ENCODE measurements at regions not wholly inside any gene's neighbourhood (a gene's known extent, or its start where the extent isn't known, plus 50 kb on each side); places are given as distances from the start of the nearest gene placed in this dataset.
A peak's percentile ranks its signal among the peaks of the same experiment; 100 is the strongest.
"Not testable (repeated sequence)": the region's sequence is repeated elsewhere in the genome, so short reads cannot be mapped to it uniquely, and the experiment has no call there.

DNA sequence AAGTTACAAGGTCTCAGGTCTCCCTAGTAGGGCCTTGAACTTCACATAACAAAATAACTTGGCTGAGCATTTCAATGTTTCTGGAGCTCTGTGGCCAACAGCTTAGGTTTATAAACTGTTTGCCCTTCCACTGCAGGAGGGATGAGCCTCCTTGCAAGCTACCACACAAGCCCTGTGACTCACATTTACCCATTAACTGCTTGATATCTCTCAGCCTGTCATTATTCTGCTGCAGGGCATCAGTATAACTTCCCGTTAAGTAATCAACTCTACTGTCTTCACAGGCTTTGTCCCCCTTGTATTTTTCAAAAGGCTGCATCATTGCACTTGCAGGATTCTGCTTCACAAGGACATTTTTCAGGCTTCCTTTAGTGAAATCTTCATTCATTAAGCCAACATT is 151.7 kb upstream of the CXCL13 start:
- TF ChIP-seq POLR2A (IDR thresholded peaks at IDR 0.05; ENCODE audit: low read depth, low read length) (no peak), TAF1 (IDR thresholded peaks at IDR 0.05; ENCODE audit: borderline replicate concordance, low read depth, low read length) (no peak), POLR2AphosphoS5 (IDR thresholded peaks at IDR 0.05; ENCODE audit: low read depth, low read length) (no peak)
- DNase-seq (ENCODE audit: insufficient read length), result no peak
- FAIRE-seq, result no peak

DNA sequence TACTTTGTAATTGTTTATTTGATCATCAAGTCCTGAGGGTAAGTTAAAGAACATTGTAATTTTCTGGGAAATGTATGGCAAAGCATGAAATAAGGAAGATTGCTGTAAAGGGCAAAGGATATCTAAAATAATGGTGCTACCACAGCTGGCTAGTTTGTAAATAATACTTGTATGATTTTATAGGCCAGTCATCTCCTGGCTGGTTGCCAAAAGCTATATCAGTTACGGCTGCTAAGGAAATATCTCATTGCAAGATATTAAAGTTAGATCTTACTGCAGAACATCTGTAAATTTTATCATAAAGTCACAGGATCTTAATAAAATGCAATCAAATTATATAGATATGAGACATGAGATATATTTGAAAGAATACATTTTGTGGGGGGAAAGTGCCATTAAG is 150.8 kb upstream of the CXCL13 start:
- TF ChIP-seq POLR2AphosphoS5 (IDR thresholded peaks at IDR 0.05; ENCODE audit: low read depth, low read length), result no peak
- no peak for TF ChIP-seq POLR2A (IDR thresholded peaks at IDR 0.05; ENCODE audit: low read depth, low read length)
- no peak for TF ChIP-seq TAF1 (IDR thresholded peaks at IDR 0.05; ENCODE audit: borderline replicate concordance, low read depth, low read length)
- DNase-seq (ENCODE audit: insufficient read length), result no peak
- no peak for FAIRE-seq

DNA sequence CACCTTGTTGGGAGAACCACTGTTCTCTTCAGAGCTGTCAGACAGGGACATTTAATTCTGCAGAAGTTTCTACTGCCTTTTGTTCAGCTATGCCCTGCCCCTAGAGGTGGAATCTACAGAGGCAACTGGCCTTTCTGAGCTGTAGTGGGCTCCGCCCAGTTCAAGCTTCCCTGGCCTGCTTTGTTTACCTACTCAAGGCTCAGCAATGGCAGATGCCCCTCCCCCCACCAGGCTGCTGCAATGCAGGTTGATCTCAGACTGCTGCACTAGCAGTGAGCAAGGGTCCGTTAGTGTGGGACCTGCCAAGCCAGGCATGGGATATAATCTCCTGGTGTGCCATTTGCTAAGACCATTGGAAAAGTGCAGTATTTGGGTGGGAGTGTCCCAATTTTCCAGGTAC is 141.5 kb upstream of the CXCL13 start:
- DNase-seq (ENCODE audit: insufficient read length); FAIRE-seq: not testable (repeated sequence)

DNA sequence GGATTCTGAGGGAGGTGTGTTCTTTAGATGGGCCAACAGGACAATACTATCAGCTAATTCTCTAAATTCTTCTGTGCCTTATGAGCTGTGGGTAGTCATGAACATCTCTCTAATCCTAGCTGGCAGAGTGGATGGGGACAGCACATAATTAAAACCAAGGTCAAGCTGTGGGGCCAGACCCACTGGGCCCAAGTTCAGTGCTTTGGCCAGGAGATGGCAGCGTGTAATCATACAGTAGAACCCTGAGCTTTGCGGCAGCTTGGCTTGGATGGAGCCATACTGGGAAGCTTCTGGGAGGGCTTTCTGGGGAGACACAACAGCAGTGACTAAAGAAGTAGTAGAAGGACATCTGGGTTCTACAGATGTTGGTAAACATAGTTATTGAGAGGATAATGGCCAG is 140.3 kb upstream of the CXCL13 start:
- no peak for FAIRE-seq
- no peak for DNase-seq (ENCODE audit: insufficient read length)
- TF ChIP-seq POLR2AphosphoS5 (IDR thresholded peaks at IDR 0.05; ENCODE audit: low read depth, low read length) (no peak), POLR2A (IDR thresholded peaks at IDR 0.05; ENCODE audit: low read depth, low read length) (no peak), TAF1 (IDR thresholded peaks at IDR 0.05; ENCODE audit: borderline replicate concordance, low read depth, low read length) (no peak)

DNA sequence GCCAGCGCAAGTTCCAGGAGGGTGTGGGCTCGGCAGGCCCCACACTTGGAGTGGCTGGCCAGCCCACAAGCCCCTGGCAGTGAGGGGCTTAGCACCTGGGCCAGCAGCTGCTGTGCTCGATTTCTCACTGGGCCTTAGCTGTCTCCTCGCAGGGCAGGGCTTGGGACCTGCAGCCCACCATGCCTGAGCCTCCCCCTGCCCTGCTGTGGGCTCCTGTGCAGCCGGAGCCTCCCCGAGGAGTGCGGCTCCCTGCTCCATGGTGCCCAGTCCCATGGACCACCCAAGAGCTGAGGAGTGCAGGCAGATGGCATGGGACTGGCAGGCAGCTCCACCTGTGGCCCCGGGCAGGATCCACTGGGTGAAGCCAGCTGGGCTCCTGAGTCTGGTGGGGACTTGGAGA is 139.2 kb upstream of the CXCL13 start:
- FAIRE-seq, result no peak
- DNase-seq (ENCODE audit: insufficient read length), result no peak
- TF ChIP-seq POLR2AphosphoS5 (IDR thresholded peaks at IDR 0.05; ENCODE audit: low read depth, low read length) (no peak), POLR2A (IDR thresholded peaks at IDR 0.05; ENCODE audit: low read depth, low read length) (no peak), TAF1 (IDR thresholded peaks at IDR 0.05; ENCODE audit: borderline replicate concordance, low read depth, low read length) (no peak)

DNA sequence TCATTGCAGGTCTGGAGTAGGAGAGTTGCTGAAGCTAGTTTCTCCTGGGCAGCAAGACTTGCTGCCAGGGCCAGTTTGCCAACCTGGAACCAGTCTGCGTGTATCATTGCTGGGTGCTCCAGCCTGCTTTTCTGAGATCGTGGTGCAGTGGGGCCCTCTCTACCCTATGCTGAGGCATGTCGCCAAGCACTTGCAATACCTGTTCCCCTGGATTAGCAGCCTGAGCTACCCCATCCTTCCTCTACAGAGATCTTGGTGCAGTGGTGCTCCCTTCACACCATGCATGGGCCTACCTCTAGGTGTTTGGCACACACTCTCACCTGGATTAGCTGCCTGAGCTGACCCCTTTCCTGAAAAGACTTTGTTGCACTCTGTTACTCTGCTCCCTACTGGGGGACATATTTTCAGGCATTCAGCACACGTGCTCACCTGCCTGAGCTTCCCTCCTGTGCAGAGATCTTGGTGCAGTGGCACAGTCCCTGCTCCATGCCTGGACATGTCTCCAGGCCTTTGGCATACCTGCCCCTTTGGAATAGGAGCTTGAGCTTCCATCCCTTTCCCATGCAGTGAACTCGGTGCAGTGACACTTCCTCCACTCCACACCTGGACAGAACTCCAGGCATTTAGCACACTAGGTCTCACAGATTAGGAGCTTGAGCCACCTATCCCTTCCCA is 133.7 kb upstream of the CXCL13 start:
- FAIRE-seq (no peak), DNase-seq (ENCODE audit: insufficient read length) (no peak)
- TF ChIP-seq POLR2A (IDR thresholded peaks at IDR 0.05; ENCODE audit: low read depth, low read length), result no peak
- no peak for TF ChIP-seq POLR2AphosphoS5 (IDR thresholded peaks at IDR 0.05; ENCODE audit: low read depth, low read length)
- TF ChIP-seq TAF1 (IDR thresholded peaks at IDR 0.05; ENCODE audit: borderline replicate concordance, low read depth, low read length), result no peak

DNA sequence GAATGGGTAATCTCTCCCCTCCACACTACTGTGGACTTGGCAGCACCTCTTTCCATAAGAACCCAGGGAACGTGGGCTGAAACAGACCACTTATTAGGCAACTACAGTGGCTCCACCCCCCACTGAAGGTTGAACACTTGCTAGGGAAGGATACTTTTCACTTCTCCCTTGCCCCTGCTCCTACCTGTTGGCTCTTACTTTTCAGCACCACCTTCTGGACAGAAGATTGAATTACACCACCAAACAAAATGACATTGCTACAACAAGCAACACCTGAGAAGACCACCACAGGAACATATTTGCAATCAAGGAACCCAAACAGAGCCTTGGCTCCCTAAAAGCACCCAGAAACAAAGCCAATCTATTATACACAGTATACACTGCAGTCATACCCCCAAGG is 132.1 kb upstream of the CXCL13 start:
- TF ChIP-seq POLR2AphosphoS5 (IDR thresholded peaks at IDR 0.05; ENCODE audit: low read depth, low read length), result no peak
- TF ChIP-seq POLR2A (IDR thresholded peaks at IDR 0.05; ENCODE audit: low read depth, low read length), result no peak
- TF ChIP-seq TAF1 (IDR thresholded peaks at IDR 0.05; ENCODE audit: borderline replicate concordance, low read depth, low read length), result no peak
- DNase-seq (ENCODE audit: insufficient read length) (no peak), FAIRE-seq (no peak)

DNA sequence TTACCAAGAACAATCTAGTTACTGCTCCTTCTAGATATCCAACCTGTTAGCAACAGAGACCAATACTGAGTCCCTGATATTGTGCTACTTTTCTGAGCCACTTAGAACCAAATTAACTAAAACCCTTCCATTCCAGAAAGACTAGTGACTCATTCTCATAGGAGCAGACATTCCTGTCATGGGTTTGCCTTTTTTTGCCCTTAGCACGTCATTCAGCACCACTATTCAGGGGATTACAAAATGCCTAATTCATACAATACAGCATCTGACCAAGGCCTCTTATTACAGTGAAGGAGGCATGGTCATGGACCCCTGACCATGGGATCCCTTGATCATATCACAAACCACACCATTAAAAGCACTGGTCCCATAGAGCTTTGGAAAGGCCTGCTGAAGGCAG is 123.8 kb upstream of the CXCL13 start:
- no peak for FAIRE-seq

DNA sequence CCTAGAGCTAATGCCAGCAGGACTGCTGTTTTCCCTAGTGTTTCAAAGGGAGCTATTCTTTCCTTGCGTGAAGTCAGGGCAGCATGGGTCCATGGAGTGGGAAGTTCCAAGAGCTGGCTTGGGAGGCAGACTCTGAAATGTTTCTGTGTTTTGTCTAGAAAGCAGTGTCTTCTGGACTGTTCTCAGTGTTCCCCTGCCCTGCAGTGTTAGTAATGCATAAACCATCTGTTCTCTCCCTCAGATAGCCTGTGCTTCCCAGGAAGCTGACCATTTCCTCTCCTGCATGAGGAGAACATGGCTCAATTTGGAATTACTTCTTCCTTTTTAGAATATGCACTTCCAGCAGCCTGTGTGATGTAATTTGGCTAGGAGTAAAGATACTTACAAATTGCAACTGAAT is 116.7 kb upstream of the CXCL13 start:
- FAIRE-seq, result no peak
- TF ChIP-seq POLR2AphosphoS5 (IDR thresholded peaks at IDR 0.05; ENCODE audit: low read depth, low read length) (no peak), POLR2A (IDR thresholded peaks at IDR 0.05; ENCODE audit: low read depth, low read length) (no peak), TAF1 (IDR thresholded peaks at IDR 0.05; ENCODE audit: borderline replicate concordance, low read depth, low read length) (no peak)
- no peak for DNase-seq (ENCODE audit: insufficient read length)

More for the DNA sequence above, 123.8 kb upstream of the CXCL13 start:
- TF ChIP-seq POLR2A (IDR thresholded peaks at IDR 0.05; ENCODE audit: low read depth, low read length) (no peak), TAF1 (IDR thresholded peaks at IDR 0.05; ENCODE audit: borderline replicate concordance, low read depth, low read length) (no peak), POLR2AphosphoS5 (IDR thresholded peaks at IDR 0.05; ENCODE audit: low read depth, low read length) (no peak)
- no peak for DNase-seq (ENCODE audit: insufficient read length)

DNA sequence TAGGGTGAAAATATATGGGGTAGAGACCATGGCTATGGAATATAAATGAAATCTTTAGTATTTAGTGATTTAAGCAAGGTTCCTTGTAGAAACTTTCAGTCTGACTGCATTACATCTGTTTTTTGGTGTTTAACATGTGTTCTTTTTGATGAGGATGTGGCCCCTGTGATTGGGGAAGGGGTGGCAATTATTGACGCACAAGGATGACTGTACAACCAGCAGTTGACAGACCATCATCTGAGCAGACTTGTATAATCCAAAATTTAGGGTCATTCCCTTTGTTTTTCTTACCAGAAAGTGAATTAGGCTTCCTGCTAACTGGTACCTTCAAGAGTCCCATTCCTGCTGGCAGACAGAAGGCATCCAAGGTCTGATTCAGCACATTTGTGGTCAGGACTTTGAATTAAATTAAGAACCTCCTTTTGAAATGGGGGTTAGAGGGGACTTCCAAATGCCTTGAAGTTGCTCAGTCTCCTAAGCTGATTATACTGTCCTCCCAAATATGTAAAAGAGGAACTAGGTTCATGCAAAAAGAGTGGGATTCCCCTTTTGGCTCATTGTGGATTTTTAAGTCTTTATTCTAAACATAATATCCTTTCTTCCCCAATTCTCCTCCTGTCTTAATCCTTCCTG is 112.4 kb upstream of the CXCL13 start:
- DNase-seq (ENCODE audit: insufficient read length), result no peak
- no peak for TF ChIP-seq POLR2AphosphoS5 (IDR thresholded peaks at IDR 0.05; ENCODE audit: low read depth, low read length)
- no peak for TF ChIP-seq POLR2A (IDR thresholded peaks at IDR 0.05; ENCODE audit: low read depth, low read length)
- TF ChIP-seq TAF1 (IDR thresholded peaks at IDR 0.05; ENCODE audit: borderline replicate concordance, low read depth, low read length), result no peak
- peak; percentile 38 for FAIRE-seq

DNA sequence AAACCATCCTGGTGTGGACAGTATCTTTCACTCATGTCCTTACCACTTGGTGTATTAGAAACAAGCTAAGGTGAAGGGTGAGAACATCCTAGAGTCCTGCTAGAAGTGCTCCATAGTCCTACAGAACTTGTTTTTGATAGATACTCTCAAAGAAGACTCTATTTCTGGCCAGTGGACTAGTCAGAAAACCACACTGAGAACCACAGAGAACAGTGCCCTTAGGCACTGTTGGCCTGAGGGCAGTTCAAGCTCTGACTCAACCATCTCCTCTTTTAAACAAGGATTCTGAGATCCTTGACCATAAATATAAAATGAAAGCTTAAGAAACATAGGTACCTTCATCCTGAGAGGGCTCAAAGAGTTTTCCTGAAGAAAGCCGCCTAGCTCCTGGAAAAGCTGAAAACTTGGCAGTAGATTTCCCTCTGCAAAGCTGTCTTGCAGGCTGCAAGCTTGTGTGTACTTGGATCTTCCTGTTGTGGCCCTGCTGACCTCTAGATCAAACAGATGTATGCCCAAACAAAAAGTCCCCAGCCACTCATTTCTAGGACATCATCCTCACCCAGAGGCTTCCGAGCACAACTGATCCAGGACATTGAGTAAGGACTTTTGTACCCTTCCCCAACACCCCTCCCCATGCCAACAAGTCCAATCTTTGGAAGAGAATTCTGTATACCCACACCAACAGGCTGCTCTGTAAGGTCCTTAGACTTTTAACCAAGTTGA is 111.6 kb upstream of the CXCL13 start:
- DNase-seq (ENCODE audit: insufficient read length), result no peak
- peak; percentile 51 for FAIRE-seq
- no peak for TF ChIP-seq POLR2A (IDR thresholded peaks at IDR 0.05; ENCODE audit: low read depth, low read length)
- TF ChIP-seq POLR2AphosphoS5 (IDR thresholded peaks at IDR 0.05; ENCODE audit: low read depth, low read length), result no peak
- no peak for TF ChIP-seq TAF1 (IDR thresholded peaks at IDR 0.05; ENCODE audit: borderline replicate concordance, low read depth, low read length)

DNA sequence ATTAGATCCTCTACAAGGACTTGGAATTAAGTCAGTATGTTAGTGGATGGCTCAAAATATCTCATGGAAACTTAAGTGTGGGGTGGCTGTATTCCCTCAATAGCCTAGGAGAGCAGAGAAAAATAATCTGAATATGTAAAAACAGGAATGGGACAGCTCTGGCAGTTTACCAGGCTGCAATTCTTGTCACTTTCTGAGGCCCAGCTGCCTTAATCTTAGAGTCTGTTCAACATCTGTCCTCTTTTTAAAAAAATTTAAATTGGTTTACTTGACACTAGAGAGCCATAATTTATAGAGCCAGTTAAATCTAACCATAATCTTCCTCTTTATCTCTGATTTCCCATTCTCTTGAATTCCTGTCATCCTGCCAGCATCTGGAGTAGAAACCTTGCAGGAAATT is 109.2 kb upstream of the CXCL13 start:
- TF ChIP-seq TAF1 (IDR thresholded peaks at IDR 0.05; ENCODE audit: borderline replicate concordance, low read depth, low read length) (no peak), POLR2A (IDR thresholded peaks at IDR 0.05; ENCODE audit: low read depth, low read length) (no peak), POLR2AphosphoS5 (IDR thresholded peaks at IDR 0.05; ENCODE audit: low read depth, low read length) (no peak)
- DNase-seq (ENCODE audit: insufficient read length) (no peak), FAIRE-seq (no peak)
